ENCODE measurements at regions not wholly inside any gene's neighbourhood (a gene's known extent, or its start where the extent isn't known, plus 50 kb on each side); places are given as distances from the start of the nearest gene placed in this dataset.

DNA sequence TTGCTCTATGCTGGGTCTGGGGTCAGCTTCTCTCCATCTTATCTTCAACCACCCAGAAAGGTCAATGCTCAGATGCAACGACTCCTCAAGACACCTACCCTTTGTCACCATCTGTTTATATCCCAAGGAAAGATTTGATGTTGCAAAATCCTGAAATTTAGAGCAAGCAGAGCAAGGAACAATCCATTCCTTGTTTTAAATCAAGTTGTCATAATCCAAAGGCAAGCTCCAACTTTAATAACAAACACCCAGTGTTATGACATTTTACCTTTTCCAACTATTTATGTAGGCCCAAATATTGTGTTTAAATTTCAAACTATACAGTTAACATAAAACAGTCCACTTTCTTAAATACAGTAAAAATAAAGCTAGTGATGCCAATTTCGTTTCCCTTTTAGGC lies 116.5 kb upstream of the LRIG1 start:
- Mint-ChIP-seq H3K9me3 (no peaks in the 10 kb centered on the region), H3K27me3 (ENCODE audit: low read depth, poor library complexity) (no peaks in the 10 kb centered on the region), H3K27ac (no peak overlapping the region), H3K36me3 (ENCODE audit: low read depth) (no peaks in the 10 kb centered on the region), H3K4me1 (peaks cover 16% of the 10 kb centered on the region), H3K4me3 (no peak overlapping the region)
- TF ChIP-seq, protein P1, sequence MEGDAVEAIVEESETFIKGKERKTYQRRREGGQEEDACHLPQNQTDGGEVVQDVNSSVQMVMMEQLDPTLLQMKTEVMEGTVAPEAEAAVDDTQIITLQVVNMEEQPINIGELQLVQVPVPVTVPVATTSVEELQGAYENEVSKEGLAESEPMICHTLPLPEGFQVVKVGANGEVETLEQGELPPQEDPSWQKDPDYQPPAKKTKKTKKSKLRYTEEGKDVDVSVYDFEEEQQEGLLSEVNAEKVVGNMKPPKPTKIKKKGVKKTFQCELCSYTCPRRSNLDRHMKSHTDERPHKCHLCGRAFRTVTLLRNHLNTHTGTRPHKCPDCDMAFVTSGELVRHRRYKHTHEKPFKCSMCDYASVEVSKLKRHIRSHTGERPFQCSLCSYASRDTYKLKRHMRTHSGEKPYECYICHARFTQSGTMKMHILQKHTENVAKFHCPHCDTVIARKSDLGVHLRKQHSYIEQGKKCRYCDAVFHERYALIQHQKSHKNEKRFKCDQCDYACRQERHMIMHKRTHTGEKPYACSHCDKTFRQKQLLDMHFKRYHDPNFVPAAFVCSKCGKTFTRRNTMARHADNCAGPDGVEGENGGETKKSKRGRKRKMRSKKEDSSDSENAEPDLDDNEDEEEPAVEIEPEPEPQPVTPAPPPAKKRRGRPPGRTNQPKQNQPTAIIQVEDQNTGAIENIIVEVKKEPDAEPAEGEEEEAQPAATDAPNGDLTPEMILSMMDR (IDR thresholded peaks at IDR 0.05): no peak
- no peak for DNase-seq

DNA sequence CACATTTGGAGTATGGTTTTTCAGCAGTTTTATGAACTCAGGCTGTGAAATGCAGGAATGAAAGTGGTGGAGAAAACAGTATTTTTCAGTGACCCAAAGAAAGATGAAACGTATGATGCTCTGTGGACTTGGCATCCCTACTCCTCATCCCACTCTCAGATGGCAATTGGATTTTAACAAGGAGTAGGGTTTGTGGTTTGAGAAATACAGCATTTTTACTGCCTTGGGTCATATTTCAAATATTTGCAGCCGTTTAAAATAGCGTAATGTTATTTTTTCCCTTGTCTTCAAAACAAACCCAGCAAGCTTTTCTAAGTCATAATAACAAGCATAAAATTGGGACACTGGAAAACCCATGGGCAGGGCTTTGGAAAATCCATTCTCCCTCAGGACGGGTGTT lies 117.2 kb upstream of the LRIG1 start:
- Mint-ChIP-seq H3K36me3 (ENCODE audit: low read depth) (no peaks in the 10 kb centered on the region), H3K27ac (no peak overlapping the region), H3K27me3 (ENCODE audit: low read depth, poor library complexity) (no peaks in the 10 kb centered on the region)

DNA sequence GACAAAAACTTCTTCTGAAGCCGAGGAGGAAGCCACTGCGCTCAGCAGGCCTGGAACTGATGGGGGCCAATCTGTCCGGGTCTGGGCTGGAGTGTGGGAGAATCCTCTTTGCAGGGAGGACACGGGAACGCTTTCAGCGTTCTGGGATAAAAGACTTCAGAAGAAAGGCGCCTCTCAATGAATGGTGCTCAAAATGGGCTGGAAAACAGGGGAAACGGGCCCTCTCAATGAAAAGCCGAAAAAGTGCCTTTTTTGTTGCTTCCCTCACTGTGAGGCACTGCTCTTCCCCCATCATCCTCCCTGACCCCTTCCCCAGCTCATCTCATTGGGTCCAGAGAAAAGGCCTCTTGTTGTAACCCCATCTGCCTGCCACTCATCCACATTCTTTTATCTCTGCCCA lies 119.5 kb upstream of the LRIG1 start:
- Mint-ChIP-seq H3K27me3 (ENCODE audit: low read depth, poor library complexity) (no peaks in the 10 kb centered on the region), H3K9me3 (no peaks in the 10 kb centered on the region), H3K36me3 (ENCODE audit: low read depth) (no peaks in the 10 kb centered on the region), H3K4me1 (peaks cover 17% of the 10 kb centered on the region), H3K4me3 (no peak overlapping the region), H3K27ac (peak overlapping the region; percentile 42)
- DNase-seq: no peak
- TF ChIP-seq, protein P1 (IDR thresholded peaks at IDR 0.05): no peak

More for the DNA sequence above, 117.2 kb upstream of the LRIG1 start:
- peaks cover 16% of the 10 kb centered on the region for H3K4me1 Mint-ChIP-seq
- DNase-seq: no peak
- H3K9me3 Mint-ChIP-seq: no peaks in the 10 kb centered on the region
- TF ChIP-seq, protein P1 (IDR thresholded peaks at IDR 0.05): no peak
- no peak overlapping the region for H3K4me3 Mint-ChIP-seq

DNA sequence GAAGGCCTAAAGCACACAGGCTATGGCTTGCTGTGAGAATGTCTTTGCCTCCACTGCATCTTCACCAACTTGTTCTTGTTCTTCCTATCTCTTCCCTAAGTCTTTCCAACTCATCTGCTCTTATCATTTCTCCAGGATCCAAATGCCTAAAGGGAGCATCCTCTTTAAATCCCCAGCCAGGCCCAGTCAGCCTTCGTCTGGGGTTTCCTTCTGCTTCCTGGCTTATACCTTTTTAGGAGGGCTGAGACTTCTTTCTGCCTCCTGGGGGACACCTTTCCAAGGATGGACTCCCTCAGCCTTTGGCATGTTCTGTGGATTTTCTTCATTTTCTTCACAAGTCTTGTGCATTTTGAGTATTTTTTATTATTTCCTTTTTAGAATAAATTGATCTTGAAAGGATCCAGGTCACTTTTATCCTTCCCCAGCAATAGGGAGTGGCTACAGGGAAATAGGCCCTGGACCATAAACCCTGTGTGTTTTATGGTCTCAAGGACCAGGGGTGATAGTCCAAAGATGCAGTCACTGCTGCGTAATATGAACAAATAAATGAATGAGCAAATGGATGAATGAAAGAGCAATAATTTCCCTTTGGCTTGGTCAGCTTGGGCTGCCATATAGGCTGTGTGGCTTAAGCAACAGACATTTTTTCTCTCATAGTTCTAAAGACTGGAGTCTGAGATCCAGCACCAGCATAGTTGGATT lies 122.1 kb upstream of the LRIG1 start:
- DNase-seq: no peak
- H3K36me3 Mint-ChIP-seq (ENCODE audit: low read depth): no peaks in the 10 kb centered on the region
- no peaks in the 10 kb centered on the region for H3K9me3 Mint-ChIP-seq
- H3K4me1 Mint-ChIP-seq: peaks cover 25% of the 10 kb centered on the region
- H3K27me3 Mint-ChIP-seq (ENCODE audit: low read depth, poor library complexity): no peaks in the 10 kb centered on the region
- no peak overlapping the region for H3K4me3 Mint-ChIP-seq
- TF ChIP-seq, protein P1 (IDR thresholded peaks at IDR 0.05): no peak
- H3K27ac Mint-ChIP-seq: no peak overlapping the region

DNA sequence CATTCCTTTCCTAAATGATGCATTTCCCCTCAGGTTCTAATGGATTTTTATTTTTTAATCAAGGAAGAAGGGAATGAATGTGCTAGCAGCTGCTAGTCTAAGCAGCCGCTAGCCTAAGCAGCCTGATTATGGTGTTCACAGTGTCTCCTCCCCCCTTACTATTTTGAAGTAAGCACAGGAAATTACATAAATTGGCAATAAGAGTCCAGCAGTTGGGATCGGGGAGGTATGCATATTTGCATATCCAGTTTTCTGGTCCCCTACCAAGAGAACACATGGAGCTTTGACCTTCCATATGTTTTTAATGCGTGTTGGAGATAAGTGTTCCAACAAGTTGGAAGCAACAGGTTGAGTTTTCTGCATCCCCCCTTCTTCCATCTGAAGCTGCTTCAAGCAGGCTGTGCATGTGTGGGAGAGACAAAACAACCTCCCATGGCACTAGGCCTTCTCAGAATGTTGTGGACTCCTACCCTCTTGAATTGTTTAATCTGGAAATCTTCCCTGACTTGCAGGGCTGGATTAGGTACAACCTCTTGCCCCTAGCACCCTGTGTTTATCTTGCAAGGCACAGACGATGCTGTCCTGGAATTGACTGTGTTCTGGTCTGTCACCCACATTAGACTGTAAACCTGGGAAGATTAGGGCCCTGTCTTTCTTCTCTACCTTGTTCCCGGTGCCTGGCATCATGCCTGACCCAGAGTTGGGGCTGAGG lies 124.8 kb upstream of the LRIG1 start:
- H3K9me3 Mint-ChIP-seq: no peaks in the 10 kb centered on the region
- no peaks in the 10 kb centered on the region for H3K36me3 Mint-ChIP-seq (ENCODE audit: low read depth)
- TF ChIP-seq, protein P1 (IDR thresholded peaks at IDR 0.05): no peak
- peaks cover 35% of the 10 kb centered on the region for H3K4me1 Mint-ChIP-seq
- H3K27me3 Mint-ChIP-seq (ENCODE audit: low read depth, poor library complexity): peaks cover 6% of the 10 kb centered on the region
- no peak overlapping the region for H3K4me3 Mint-ChIP-seq
- DNase-seq: no peak
- no peak overlapping the region for H3K27ac Mint-ChIP-seq
